SK-N-SH treated with all-trans-retinoic acid at 6 μM for 48 hours (cell line): ENCODE measurements at regions not wholly inside any gene's neighbourhood (a gene's known extent, or its start where the extent isn't known, plus 50 kb on each side); places are given as distances from the start of the nearest gene placed in this dataset.

Experiments used
- ATAC-seq: fragments of 200-7000 bp; cut with Tn5 transposase; 3 replicates; pipeline ENCODE4 v1.9.1; 2020; ENCODE audit warnings: mild to moderate bottlenecking, moderate library complexity
- ARNTL ChIP-seq: fragments of 450-650 bp; formaldehyde crosslinking; IDR thresholded peaks from 2 replicates; pipeline ENCODE4 v1.5.0; 2020; ENCODE audit warnings: low read depth, mild to moderate bottlenecking, moderate library complexity, borderline replicate concordance
- BACH2 ChIP-seq: fragments of 250-450 bp; sonication (Bioruptor Pico); IDR thresholded peaks from 2 replicates; pipeline ENCODE4 v1.9.0; 2021; ENCODE audit warnings: mild to moderate bottlenecking, borderline replicate concordance
- CREB5 ChIP-seq: fragments of 250-450 bp; sonication (Bioruptor Pico); IDR thresholded peaks from 2 replicates; pipeline ENCODE4 v1.5.1; 2020; ENCODE audit warnings: low read depth, mild to moderate bottlenecking, moderate library complexity
- CSDC2 ChIP-seq: fragments of 250-450 bp; sonication (Bioruptor Pico); IDR thresholded peaks from 2 replicates; pipeline ENCODE4 v1.5.0; 2020; ENCODE audit warnings: mild to moderate bottlenecking, moderate library complexity
- CSRNP3 ChIP-seq: fragments of 250-450 bp; sonication (Bioruptor Pico); IDR thresholded peaks from 2 replicates; pipeline ENCODE4 v1.5.1; 2021; ENCODE audit warnings: mild to moderate bottlenecking, moderate library complexity
- GLIS3 ChIP-seq: fragments of 250-450 bp; sonication (Bioruptor Pico); IDR thresholded peaks from 2 replicates; pipeline ENCODE4 v1.5.0; 2020; ENCODE audit warnings: mild to moderate bottlenecking, moderate library complexity
- ISL1 ChIP-seq: fragments of 250-450 bp; sonication (Bioruptor Pico); IDR thresholded peaks from 2 replicates; pipeline ENCODE4 v2.1.2; 2022; ENCODE audit warnings: mild to moderate bottlenecking, moderate library complexity
- PPARA ChIP-seq: fragments of 250-450 bp; sonication (Bioruptor Pico); IDR thresholded peaks from 2 replicates; pipeline ENCODE4 v1.5.0; 2020; ENCODE audit warnings: mild to moderate bottlenecking, borderline replicate concordance
- RARB ChIP-seq: fragments of 250-450 bp; sonication (Bioruptor Pico); IDR thresholded peaks from 2 replicates; pipeline ENCODE4 v1.8.0; 2021; ENCODE audit warnings: mild to moderate bottlenecking, moderate library complexity
- SNAI2 ChIP-seq: fragments of 250-450 bp; sonication (Bioruptor Pico); IDR thresholded peaks from 2 replicates; pipeline ENCODE4 v1.5.0; 2020; ENCODE audit warnings: mild to moderate bottlenecking, moderate library complexity
- TCF4 ChIP-seq: fragments of 250-450 bp; sonication (Bioruptor Pico); IDR thresholded peaks from 2 replicates; pipeline ENCODE4 v1.8.0; 2021; ENCODE audit warnings: mild to moderate bottlenecking, moderate library complexity, borderline replicate concordance
- ZFP3 ChIP-seq: fragments of 250-450 bp; sonication (Bioruptor Pico); IDR thresholded peaks from 2 replicates; pipeline ENCODE4 v1.5.0; 2020; ENCODE audit warnings: mild to moderate bottlenecking, moderate library complexity
- ZFP30 ChIP-seq: fragments of 450-650 bp; formaldehyde crosslinking; IDR thresholded peaks from 2 replicates; pipeline ENCODE4 v1.5.0; 2022; ENCODE audit warnings: mild to moderate bottlenecking, moderate library complexity
- ZNF565 ChIP-seq: fragments of 450-650 bp; formaldehyde crosslinking; conservative IDR thresholded peaks from 2 replicates; pipeline ENCODE4 v1.5.0; 2020; ENCODE audit warnings: low read depth, mild to moderate bottlenecking, moderate library complexity
- ZNF70 ChIP-seq: fragments of 450-650 bp; formaldehyde crosslinking; IDR thresholded peaks from 2 replicates; pipeline ENCODE4 v1.5.0; 2020; ENCODE audit warnings: mild to moderate bottlenecking, moderate library complexity
- ZNF8 ChIP-seq: fragments of 450-650 bp; formaldehyde crosslinking; IDR thresholded peaks from 2 replicates; pipeline ENCODE4 v1.5.0; 2020; ENCODE audit warnings: mild to moderate bottlenecking, moderate library complexity
- TF ChIP-seq, protein P1 (sequence below): fragments of 250-450 bp; sonication (Bioruptor Pico); IDR thresholded peaks from 2 replicates; pipeline ENCODE4 v1.8.0; 2021; ENCODE audit warnings: low read depth, mild to moderate bottlenecking, moderate library complexity, borderline replicate concordance
- TF ChIP-seq, protein P2 (sequence below): fragments of 250-450 bp; sonication (Bioruptor Pico); IDR thresholded peaks from 2 replicates; pipeline ENCODE4 v1.5.0; 2020; ENCODE audit warnings: mild to moderate bottlenecking, moderate library complexity
- TF ChIP-seq, protein P3 (sequence below): fragments of 250-450 bp; sonication (Bioruptor Pico); IDR thresholded peaks from 2 replicates; pipeline ENCODE4 v1.8.0; 2020; ENCODE audit warnings: mild to moderate bottlenecking, moderate library complexity, borderline replicate concordance

- TF ChIP-seq ZNF565 (CRISPR knock-in tag) = no peak
- no peak for TF ChIP-seq ZNF70 (CRISPR knock-in tag)
- TF ChIP-seq CSDC2 (CRISPR knock-in tag) = no peak
- TF ChIP-seq, protein P1, sequence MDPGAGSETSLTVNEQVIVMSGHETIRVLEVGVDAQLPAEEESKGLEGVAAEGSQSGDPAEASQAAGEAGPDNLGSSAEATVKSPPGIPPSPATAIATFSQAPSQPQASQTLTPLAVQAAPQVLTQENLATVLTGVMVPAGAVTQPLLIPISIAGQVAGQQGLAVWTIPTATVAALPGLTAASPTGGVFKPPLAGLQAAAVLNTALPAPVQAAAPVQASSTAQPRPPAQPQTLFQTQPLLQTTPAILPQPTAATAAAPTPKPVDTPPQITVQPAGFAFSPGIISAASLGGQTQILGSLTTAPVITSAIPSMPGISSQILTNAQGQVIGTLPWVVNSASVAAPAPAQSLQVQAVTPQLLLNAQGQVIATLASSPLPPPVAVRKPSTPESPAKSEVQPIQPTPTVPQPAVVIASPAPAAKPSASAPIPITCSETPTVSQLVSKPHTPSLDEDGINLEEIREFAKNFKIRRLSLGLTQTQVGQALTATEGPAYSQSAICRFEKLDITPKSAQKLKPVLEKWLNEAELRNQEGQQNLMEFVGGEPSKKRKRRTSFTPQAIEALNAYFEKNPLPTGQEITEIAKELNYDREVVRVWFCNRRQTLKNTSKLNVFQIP (CRISPR knock-in tag) = no peak
- TF ChIP-seq, all 23 proteins: peak for 0
Measured at GRCh38 chr1:14113841-14114567, 414.0 kb downstream of the PRDM2 start (continued).

GRCh38 chr1:14115976-14116375, 416.0 kb downstream of the PRDM2 start:
- TF ChIP-seq, protein P2, sequence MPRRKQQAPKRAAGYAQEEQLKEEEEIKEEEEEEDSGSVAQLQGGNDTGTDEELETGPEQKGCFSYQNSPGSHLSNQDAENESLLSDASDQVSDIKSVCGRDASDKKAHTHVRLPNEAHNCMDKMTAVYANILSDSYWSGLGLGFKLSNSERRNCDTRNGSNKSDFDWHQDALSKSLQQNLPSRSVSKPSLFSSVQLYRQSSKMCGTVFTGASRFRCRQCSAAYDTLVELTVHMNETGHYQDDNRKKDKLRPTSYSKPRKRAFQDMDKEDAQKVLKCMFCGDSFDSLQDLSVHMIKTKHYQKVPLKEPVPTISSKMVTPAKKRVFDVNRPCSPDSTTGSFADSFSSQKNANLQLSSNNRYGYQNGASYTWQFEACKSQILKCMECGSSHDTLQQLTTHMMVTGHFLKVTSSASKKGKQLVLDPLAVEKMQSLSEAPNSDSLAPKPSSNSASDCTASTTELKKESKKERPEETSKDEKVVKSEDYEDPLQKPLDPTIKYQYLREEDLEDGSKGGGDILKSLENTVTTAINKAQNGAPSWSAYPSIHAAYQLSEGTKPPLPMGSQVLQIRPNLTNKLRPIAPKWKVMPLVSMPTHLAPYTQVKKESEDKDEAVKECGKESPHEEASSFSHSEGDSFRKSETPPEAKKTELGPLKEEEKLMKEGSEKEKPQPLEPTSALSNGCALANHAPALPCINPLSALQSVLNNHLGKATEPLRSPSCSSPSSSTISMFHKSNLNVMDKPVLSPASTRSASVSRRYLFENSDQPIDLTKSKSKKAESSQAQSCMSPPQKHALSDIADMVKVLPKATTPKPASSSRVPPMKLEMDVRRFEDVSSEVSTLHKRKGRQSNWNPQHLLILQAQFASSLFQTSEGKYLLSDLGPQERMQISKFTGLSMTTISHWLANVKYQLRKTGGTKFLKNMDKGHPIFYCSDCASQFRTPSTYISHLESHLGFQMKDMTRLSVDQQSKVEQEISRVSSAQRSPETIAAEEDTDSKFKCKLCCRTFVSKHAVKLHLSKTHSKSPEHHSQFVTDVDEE = no peak
- TF ChIP-seq ZFP30 (CRISPR knock-in tag) = no peak
- no peak for TF ChIP-seq SNAI2
- no peak for TF ChIP-seq CREB5 (CRISPR knock-in tag)
- no peak for TF ChIP-seq ZNF70 (CRISPR knock-in tag)
- no peak for TF ChIP-seq PPARA (CRISPR knock-in tag)
- no peak for TF ChIP-seq CSRNP3 (CRISPR knock-in tag)
- TF ChIP-seq BACH2 (CRISPR knock-in tag) = no peak
- TF ChIP-seq CSDC2 (CRISPR knock-in tag) = no peak
- TF ChIP-seq, protein P3, sequence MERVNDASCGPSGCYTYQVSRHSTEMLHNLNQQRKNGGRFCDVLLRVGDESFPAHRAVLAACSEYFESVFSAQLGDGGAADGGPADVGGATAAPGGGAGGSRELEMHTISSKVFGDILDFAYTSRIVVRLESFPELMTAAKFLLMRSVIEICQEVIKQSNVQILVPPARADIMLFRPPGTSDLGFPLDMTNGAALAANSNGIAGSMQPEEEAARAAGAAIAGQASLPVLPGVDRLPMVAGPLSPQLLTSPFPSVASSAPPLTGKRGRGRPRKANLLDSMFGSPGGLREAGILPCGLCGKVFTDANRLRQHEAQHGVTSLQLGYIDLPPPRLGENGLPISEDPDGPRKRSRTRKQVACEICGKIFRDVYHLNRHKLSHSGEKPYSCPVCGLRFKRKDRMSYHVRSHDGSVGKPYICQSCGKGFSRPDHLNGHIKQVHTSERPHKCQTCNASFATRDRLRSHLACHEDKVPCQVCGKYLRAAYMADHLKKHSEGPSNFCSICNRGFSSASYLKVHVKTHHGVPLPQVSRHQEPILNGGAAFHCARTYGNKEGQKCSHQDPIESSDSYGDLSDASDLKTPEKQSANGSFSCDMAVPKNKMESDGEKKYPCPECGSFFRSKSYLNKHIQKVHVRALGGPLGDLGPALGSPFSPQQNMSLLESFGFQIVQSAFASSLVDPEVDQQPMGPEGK (CRISPR knock-in tag) = no peak
- no peak for TF ChIP-seq ZFP3
- no peak for TF ChIP-seq ISL1 (CRISPR knock-in tag)
- TF ChIP-seq, protein P1 (CRISPR knock-in tag) = no peak
- no peak for TF ChIP-seq TCF4 (CRISPR knock-in tag)
- no peak for TF ChIP-seq GLIS3 (CRISPR knock-in tag)
- no peak for TF ChIP-seq RARB (CRISPR knock-in tag)
- ATAC-seq = no peak

DNA sequence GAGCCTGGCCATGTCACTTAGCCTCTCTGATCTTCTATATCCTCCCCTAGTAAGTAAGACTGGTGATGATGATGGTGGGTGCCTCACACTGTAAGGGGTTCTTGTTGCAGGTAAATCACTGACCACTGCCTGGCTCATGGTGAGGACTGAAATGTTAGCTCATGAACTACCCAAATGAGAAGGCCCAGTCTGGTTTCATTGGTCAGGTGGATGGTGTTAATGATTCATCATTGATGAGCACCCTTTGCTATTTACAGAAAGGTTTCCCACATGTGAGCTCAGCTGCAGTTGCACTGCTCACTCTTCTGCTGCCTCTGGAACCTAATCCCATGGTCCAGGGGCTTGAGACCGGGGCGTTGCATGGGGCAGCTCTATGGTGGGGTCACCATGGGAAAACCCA, 417.7 kb downstream of the PRDM2 start:
- no peak for ATAC-seq
- TF ChIP-seq ZFP3 (no peak), SNAI2 (no peak), BACH2 (CRISPR knock-in tag) (no peak), ARNTL (CRISPR knock-in tag) (no peak), ISL1 (CRISPR knock-in tag) (no peak), CSDC2 (CRISPR knock-in tag) (no peak), CSRNP3 (CRISPR knock-in tag) (no peak), ZNF8 (CRISPR knock-in tag) (no peak), PPARA (CRISPR knock-in tag) (no peak), GLIS3 (CRISPR knock-in tag) (no peak)
- TF ChIP-seq, protein P1 (CRISPR knock-in tag) = no peak
